A673 (cell line): ENCODE measurements at regions not wholly inside any gene's neighbourhood (a gene's known extent, or its start where the extent isn't known, plus 50 kb on each side); places are given as distances from the start of the nearest gene placed in this dataset.

Experiments
- BruUV-seq: library from RNA; stranded (reverse); fragments of 400-500 nt; replicated peaks from 2 replicates; lab custom pipeline; 2021; lab: Mats Ljungman, UMichigan
- CTCF ChIA-PET: fragments of 300-600 bp; sonication (Branson Sonifier 250); formaldehyde crosslinking; loops from one replicate; lab custom pipeline; 2022; ENCODE audit warnings: antibody characterized with exemption; lab: Charles Lee
- POLR2A ChIA-PET: fragments of 300-600 bp; sonication (Branson Sonifier 250); formaldehyde crosslinking; loops from one replicate; lab custom pipeline; 2022; ENCODE audit warnings: antibody characterized with exemption; ENCODE audit not compliant: low non-redundant PET; lab: Charles Lee
- DNase-seq: peaks from one replicate; pipeline ENCODE4 v3.0.0-alpha.2; 2015; ENCODE audit warnings: low spot score
- H3K27ac ChIP-seq: fragments of 200-600 bp; sonication (generic); 2 replicates; pipeline ENCODE4 v1.5.1; 2016; ENCODE audit warnings: mixed run types, low read depth, mild to moderate bottlenecking, mixed read lengths, antibody characterized with exemption, low read length; ENCODE audit not compliant: poor library complexity, severe bottlenecking
- H3K27me3 ChIP-seq: fragments of 200-600 bp; sonication (generic); replicated peaks from 2 replicates; pipeline ENCODE4 v1.6.1; 2017; ENCODE audit warnings: mixed run types, low read depth, mild to moderate bottlenecking, mixed read lengths, antibody characterized with exemption, low read length; ENCODE audit not compliant: insufficient read depth, poor library complexity
- H3K36me3 ChIP-seq: fragments of 200-600 bp; sonication (generic); 2 replicates; pipeline ENCODE4 v1.6.1; 2016; ENCODE audit warnings: mixed run types, mild to moderate bottlenecking, mixed read lengths, antibody characterized with exemption, low read length; ENCODE audit not compliant: insufficient read depth, poor library complexity, severe bottlenecking
- H3K4me1 ChIP-seq: fragments of 200-600 bp; sonication (generic); 2 replicates; pipeline ENCODE4 v1.6.1; 2017; ENCODE audit warnings: mixed run types, mild to moderate bottlenecking, mixed read lengths, antibody characterized with exemption, low read length; ENCODE audit not compliant: insufficient read depth, poor library complexity, severe bottlenecking
- H3K4me3 ChIP-seq: fragments of 200-600 bp; sonication (generic); 2 replicates; pipeline ENCODE4 v1.5.1; 2016; ENCODE audit warnings: low read depth, mixed run types, mild to moderate bottlenecking, mixed read lengths, low read length; ENCODE audit not compliant: poor library complexity, severe bottlenecking
- H3K9me3 ChIP-seq: fragments of 200-600 bp; sonication (generic); 2 replicates; pipeline ENCODE4 v1.6.1; 2016; ENCODE audit warnings: mixed run types, low read depth, mild to moderate bottlenecking, mixed read lengths, antibody characterized with exemption, low read length; ENCODE audit not compliant: poor library complexity, severe bottlenecking
- CTCF ChIP-seq: fragments of 300-800, 200-600 bp; sonication (generic); conservative IDR thresholded peaks from 2 replicates; pipeline ENCODE4 v1.5.1; 2017; ENCODE audit warnings: low read depth, mild to moderate bottlenecking, antibody characterized with exemption, low read length, moderate library complexity, mixed read lengths
- EZH2 ChIP-seq: fragments of 200-600 bp; sonication (generic); IDR thresholded peaks from 2 replicates; pipeline ENCODE4 v1.6.1; 2017; ENCODE audit warnings: borderline replicate concordance, low read depth, mild to moderate bottlenecking, mixed read lengths, antibody characterized with exemption, low read length; ENCODE audit not compliant: poor library complexity, severe bottlenecking
- intact Hi-C: fragments of 100-400 bp; cut with micrococcal nuclease; formaldehyde crosslinking; loops from one replicate; pipeline ENCODE4 v1.10.0; 2022; ENCODE audit not compliant: unreplicated experiment

GRCh38 chr22:49152939-49153770 lies 674.5 kb downstream of the BRD1 start:
- BruUV-seq, result no TSS peak
- no peak overlapping the region for H3K4me3 ChIP-seq
- H3K36me3 ChIP-seq, result no peaks in the 10 kb centered on the region
- TF ChIP-seq CTCF (no peak), EZH2 (no peak)
- no peak for DNase-seq
- ChIA-PET POLR2A (no interaction called here), CTCF (no interaction called here)
- no peaks in the 10 kb centered on the region for H3K9me3 ChIP-seq
- no peak overlapping the region for H3K27ac ChIP-seq
- intact Hi-C loops, result no loop called here
- peaks cover 28% of the 10 kb centered on the region for H3K4me1 ChIP-seq
- no peaks in the 10 kb centered on the region for H3K27me3 ChIP-seq

GRCh38 chr22:49152127-49152938 lies 675.3 kb downstream of the BRD1 start:
- Histone ChIP-seq H3K4me3 (no peak overlapping the region), H3K27me3 (no peaks in the 10 kb centered on the region), H3K36me3 (no peaks in the 10 kb centered on the region), H3K4me1 (peaks cover 28% of the 10 kb centered on the region), H3K9me3 (no peaks in the 10 kb centered on the region), H3K27ac (peak overlapping the region; percentile 82)
- ChIA-PET CTCF (no interaction called here), POLR2A (no interaction called here)
- BruUV-seq, result no TSS peak
- intact Hi-C loops, result no loop called here
- DNase-seq, result no peak
- TF ChIP-seq CTCF (no peak), EZH2 (no peak)

- Histone ChIP-seq H3K27ac (peak overlapping the region; percentile 82), H3K27me3 (no peaks in the 10 kb centered on the region), H3K36me3 (no peaks in the 10 kb centered on the region), H3K9me3 (no peaks in the 10 kb centered on the region), H3K4me3 (no peak overlapping the region), H3K4me1 (peaks cover 28% of the 10 kb centered on the region)
- POLR2A ChIA-PET, result no interaction called here
- intact Hi-C loops, result no loop called here
- CTCF ChIA-PET, result no interaction called here
- BruUV-seq, result no TSS peak
- TF ChIP-seq CTCF (no peak), EZH2 (no peak)
- no peak for DNase-seq
These were observed 676.2 kb downstream of the BRD1 start for GRCh38 chr22:49151256-49152126.
